ENCODE measurements at regions not wholly inside any gene's neighbourhood (a gene's known extent, or its start where the extent isn't known, plus 50 kb on each side); places are given as distances from the start of the nearest gene placed in this dataset.

GRCh38 chr15:81911022-81911971 is 134.5 kb downstream of the MEX3B start:
- TF ChIP-seq, protein P1, sequence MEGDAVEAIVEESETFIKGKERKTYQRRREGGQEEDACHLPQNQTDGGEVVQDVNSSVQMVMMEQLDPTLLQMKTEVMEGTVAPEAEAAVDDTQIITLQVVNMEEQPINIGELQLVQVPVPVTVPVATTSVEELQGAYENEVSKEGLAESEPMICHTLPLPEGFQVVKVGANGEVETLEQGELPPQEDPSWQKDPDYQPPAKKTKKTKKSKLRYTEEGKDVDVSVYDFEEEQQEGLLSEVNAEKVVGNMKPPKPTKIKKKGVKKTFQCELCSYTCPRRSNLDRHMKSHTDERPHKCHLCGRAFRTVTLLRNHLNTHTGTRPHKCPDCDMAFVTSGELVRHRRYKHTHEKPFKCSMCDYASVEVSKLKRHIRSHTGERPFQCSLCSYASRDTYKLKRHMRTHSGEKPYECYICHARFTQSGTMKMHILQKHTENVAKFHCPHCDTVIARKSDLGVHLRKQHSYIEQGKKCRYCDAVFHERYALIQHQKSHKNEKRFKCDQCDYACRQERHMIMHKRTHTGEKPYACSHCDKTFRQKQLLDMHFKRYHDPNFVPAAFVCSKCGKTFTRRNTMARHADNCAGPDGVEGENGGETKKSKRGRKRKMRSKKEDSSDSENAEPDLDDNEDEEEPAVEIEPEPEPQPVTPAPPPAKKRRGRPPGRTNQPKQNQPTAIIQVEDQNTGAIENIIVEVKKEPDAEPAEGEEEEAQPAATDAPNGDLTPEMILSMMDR (IDR thresholded peaks at IDR 0.05) = no peak
- TF ChIP-seq ZFX (IDR thresholded peaks at IDR 0.05; ENCODE audit: borderline replicate concordance) = no peak
- H3K27ac ChIP-seq = no peak overlapping the region

GRCh38 chr15:81910355-81911021 is 135.3 kb downstream of the MEX3B start:
- TF ChIP-seq, protein P1 (IDR thresholded peaks at IDR 0.05) = no peak
- TF ChIP-seq ZFX (IDR thresholded peaks at IDR 0.05; ENCODE audit: borderline replicate concordance) = no peak
- no peak overlapping the region for H3K27ac ChIP-seq

- TF ChIP-seq, protein P1 (IDR thresholded peaks at IDR 0.05) = no peak
- TF ChIP-seq ZFX (IDR thresholded peaks at IDR 0.05; ENCODE audit: borderline replicate concordance) = no peak
- no peak overlapping the region for H3K27ac ChIP-seq
These were observed 136.8 kb downstream of the MEX3B start for GRCh38 chr15:81909011-81909358.

DNA sequence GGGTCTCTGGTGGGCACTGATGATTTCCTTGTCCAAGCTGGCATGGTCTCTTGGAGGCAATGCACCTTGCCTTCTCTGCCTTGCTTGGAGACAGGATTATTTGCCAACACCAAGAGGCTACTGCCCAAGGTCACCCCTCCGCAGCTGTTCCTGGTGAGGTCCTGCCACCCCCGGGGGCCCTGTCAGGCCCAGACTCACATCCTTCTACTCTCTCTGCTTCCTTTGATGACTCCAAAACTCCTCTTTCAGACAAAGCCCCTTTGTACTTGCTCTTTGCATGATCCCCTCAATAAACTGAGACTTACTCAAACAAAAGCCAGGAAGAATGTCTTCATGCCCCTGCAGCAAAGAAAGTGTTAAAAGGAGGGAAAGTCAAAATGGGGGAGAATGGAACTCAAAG is 137.7 kb downstream of the MEX3B start:
- TF ChIP-seq ZFX (IDR thresholded peaks at IDR 0.05; ENCODE audit: borderline replicate concordance) = no peak
- TF ChIP-seq, protein P1 (IDR thresholded peaks at IDR 0.05) = no peak
- H3K27ac ChIP-seq = no peak overlapping the region

DNA sequence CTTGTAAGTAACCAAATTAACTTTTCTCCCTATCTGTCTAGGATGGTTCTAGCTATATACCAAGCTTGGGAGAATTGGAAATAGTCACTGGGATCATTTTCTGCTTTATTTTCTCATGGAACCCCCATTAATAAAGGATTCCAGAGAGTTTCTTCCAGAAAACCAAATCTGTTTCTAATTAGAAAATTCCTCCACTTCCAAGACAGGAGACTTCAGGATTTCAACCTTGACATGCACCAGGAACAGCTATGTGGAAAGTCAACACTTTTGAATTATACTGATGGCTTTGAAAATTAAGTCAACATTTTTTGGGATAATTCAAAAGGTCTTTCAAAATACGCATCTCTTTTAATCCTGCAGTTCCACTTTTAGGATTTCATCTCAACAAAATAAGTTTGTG is 138.3 kb downstream of the MEX3B start:
- no peak overlapping the region for H3K27ac ChIP-seq
- no peak for TF ChIP-seq ZFX (IDR thresholded peaks at IDR 0.05; ENCODE audit: borderline replicate concordance)
- TF ChIP-seq, protein P1 (IDR thresholded peaks at IDR 0.05) = no peak

DNA sequence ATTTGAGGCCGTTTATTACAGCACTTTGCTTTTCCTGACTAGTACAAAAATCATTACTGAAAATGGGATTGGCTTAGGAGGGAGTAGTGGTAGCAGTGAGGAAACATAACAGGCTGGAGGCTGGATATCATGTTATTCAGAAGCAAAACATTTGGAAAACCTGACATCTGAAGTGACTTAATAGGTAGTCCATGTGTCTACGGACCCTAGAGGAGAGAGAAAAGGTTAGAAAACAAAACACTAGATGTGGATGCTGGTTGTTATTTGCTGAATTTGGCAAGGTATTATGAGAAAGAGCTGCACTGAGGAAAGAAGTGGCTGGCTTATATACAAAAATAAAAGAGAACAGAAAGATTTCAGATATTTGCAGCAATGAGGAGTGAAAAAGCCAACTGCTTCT is 139.9 kb downstream of the MEX3B start:
- no peak for TF ChIP-seq ZFX (IDR thresholded peaks at IDR 0.05; ENCODE audit: borderline replicate concordance)
- TF ChIP-seq, protein P1 (IDR thresholded peaks at IDR 0.05) = no peak
- no peak overlapping the region for H3K27ac ChIP-seq

DNA sequence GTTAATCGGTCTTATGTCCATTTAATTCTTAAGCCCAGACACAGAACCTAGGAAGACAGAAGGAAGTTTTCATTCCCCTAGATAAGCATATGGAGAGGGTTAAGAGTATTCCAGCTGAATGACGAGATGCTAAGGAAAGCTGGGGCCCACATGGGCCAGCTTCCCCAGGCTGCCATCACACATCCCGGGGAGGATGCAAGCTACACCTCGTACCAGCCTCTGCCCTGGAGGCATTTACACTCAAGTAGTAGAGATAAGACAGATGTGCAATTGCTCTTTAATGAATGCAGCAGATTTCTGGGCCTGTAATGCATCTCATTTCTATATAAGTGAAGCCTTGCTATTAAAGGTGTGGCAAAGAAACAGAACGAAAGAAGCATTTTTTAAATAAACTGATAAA is 144.5 kb downstream of the MEX3B start:
- no peak overlapping the region for H3K27ac ChIP-seq
- TF ChIP-seq, protein P1 (IDR thresholded peaks at IDR 0.05) = no peak
- TF ChIP-seq ZFX (IDR thresholded peaks at IDR 0.05; ENCODE audit: borderline replicate concordance) = no peak
